Left lobe of liver (tissue), 2 donors: ENCODE measurements at regions not wholly inside any gene's neighbourhood (a gene's known extent, or its start where the extent isn't known, plus 50 kb on each side); places are given as distances from the start of the nearest gene placed in this dataset.

Experiments used
- ATAC-seq: fragments of 200-7000 bp; cut with Tn5 transposase; one replicate; pipeline ENCODE4 v1.9.1; 2020; ENCODE audit warnings: mild to moderate bottlenecking, moderate library complexity
- DNase-seq: peaks from one replicate; pipeline ENCODE4 v3.0.0-alpha.2; 2020; ENCODE audit warnings: low spot score
- donor health status: DM: no; HTN: no; CAD: no; lungs with moderate emphysema.
- donor health status: DM: no; HTN: yes; CAD: no.

- DNase-seq (no peak), ATAC-seq (no peak)
Observed at GRCh38 chr18:77716282-77716681, 466.6 kb downstream of the GALR1 start.

GRCh38 chr18:77733292-77733903, 483.8 kb downstream of the GALR1 start:
- DNase-seq (no peak), ATAC-seq (no peak)

DNA sequence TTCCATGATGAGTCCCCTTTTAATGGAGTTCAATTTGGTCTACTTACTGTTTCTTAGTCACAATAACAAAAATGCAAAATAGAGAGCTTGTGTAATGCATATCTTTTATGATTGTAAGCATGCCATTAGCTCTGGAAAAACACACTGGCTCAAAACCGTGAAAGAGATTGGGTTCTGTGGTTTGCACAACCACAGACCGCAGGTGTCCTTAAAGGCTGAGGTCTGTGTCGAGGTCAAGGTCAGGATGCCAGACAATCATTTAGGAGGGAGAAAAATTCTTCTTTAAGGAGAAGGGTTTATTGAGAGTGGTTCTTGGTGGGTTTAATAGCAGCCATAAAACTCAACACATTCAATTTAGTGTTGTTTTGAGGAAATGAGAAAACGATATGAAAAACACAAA, 487.2 kb downstream of the GALR1 start:
- ATAC-seq = no peak
- no peak for DNase-seq

DNA sequence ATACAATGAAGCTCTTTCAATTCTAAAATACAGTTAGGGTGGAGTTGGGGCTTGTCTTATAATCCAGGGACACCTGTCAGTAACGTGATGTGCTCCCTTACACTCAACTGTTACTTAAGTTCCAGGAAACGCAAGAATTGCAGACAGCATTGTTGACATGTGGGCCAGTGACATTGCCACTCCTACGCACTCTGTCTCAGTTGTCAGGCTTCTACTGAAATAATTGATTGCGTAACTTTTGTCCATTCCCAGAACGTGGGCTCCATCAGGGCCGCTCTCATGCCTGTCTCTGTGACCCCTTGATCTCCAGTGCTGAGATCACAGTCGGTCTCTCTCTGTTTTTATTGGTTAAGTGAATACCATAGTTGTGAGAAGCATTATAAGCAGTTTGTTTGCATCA, 487.8 kb downstream of the GALR1 start:
- DNase-seq = no peak
- no peak for ATAC-seq

- ATAC-seq = no peak
- no peak for DNase-seq
Observed at GRCh38 chr18:77749089-77749488, 499.4 kb downstream of the GALR1 start.

GRCh38 chr18:77750006-77750405, 500.4 kb downstream of the GALR1 start:
- DNase-seq (no peak), ATAC-seq (no peak)

DNA sequence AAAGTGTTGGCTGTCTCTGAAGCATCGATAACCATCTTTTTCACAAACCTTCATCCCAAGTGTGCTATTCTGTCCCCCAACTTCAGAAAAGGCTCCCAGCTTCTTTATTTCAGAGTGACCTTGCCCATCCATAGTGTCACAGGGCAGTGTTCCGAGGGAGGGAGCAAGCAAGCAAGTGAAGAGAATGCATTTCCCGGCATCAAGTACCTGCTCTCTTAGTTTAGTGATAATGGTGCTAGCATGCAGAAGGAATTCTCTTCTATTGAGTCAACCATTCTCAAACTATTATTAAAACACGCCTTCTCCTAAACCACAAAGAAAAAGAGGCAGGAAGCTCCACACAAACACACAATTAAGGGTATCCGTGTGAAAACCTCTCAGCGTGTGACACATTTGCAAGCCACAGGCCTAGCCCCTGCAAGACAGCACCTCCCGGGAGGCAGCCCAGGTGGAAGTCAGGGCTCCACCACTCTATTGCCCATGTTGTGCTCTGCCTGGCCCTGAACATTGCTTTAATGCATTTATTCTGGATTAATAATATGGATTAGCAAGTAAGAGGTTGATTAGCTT, 504.9 kb downstream of the GALR1 start:
- DNase-seq (no peak), ATAC-seq (no peak)

DNA sequence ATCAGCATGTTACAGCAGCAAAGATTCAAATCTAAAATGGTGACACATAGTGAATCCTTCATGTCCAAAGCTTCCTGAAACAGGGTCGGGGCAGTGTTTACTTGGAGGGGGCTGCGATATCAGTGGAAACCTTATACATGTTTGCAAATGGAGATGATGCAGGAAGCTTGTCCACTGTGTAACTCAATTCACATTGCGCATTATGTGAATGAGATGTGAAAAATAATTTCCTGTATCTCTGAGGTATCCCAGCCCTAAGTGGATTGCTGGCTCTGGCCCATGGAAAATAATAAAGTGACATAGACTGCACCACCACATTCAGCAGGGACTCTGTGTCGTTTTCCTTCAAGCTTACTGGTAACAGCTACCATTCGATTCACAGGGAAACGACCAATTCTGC, 505.5 kb downstream of the GALR1 start:
- no peak for ATAC-seq

GRCh38 chr18:77761332-77761731, 511.7 kb downstream of the GALR1 start:
- DNase-seq (no peak), ATAC-seq (no peak)

More for the DNA sequence above, 505.5 kb downstream of the GALR1 start:
- no peak for DNase-seq

DNA sequence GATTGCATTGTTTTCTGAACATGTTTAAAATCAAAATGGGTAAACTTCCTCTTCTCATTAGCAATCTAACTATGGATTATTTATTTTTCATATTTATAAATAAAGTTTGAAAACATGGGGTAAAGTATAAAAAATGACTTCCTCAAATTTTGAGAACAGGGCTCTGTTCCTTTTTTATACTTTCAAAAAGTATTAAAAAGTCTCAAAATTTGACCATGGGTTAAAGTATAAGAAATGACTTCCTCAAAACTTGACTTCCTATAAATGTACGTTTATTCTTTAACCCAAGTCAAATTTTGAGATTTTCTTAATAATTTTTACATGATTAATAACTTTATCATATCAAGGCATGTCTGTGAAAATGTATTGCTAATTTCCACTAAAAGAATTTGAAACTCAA, 512.4 kb downstream of the GALR1 start:
- DNase-seq (no peak), ATAC-seq (no peak)

DNA sequence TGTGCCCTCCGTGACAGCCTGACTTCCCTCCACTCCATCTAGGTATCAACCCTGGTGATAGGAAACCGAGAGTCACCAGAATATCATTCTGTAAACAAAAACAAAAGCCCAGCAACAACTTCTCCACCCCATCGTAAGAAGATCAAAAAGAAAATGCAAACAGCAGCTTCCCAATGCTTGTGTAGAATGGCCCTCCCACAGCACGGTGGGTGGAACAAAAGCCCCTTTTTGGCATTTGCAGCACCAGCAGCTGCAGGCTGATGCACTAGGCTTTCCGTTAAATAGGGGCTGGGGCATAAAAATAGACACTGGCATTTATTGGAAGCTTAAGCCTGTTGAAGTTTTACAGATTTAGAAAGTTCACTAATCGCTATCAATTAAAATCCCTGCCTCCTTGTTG, 513.0 kb downstream of the GALR1 start:
- DNase-seq (no peak), ATAC-seq (no peak)

- no peak for DNase-seq
- ATAC-seq = no peak
Observed at GRCh38 chr18:77763530-77764145, 514.0 kb downstream of the GALR1 start.

DNA sequence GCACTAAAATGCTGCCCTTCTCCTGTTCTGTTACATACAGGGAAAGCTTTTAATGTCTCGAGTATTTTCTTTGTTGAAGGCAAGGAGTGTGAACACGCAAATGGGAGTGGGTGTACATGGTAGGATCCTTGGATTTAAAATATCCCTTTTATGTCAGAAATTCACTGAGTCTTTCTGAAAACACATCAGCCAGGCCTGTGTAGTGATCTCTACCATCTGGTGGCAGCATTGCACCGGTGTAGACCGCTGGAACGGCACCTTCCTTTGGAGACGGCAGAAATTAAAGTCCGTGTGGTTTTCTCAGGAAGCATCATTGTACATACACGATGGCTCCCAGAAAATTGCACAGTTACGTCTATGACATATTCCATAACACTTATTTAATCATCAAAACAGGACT, 515.8 kb downstream of the GALR1 start:
- ATAC-seq (peak; percentile 61), DNase-seq (no peak)

GRCh38 chr18:77766421-77766820, 516.8 kb downstream of the GALR1 start:
- no peak for DNase-seq
- ATAC-seq = no peak

DNA sequence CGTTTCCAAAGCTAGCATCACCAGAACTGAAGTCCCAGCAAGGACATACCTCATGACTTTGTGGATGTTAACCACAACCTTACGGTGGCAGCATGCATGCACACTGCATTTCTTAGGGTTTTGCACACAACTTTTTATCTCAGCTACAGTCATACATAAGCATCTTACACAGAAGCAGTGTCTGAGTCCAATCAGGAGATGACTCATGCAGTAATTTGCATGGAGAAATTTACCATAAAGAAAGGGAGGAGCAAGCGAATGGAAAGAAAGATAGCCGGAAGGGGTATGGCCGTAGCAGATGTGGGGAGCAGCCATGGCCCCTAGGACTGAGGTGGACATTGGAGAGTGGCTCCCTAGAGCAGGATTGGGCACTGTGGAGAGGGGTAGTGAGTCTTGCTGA, 522.5 kb downstream of the GALR1 start:
- ATAC-seq = no peak
- no peak for DNase-seq

- no peak for ATAC-seq
- no peak for DNase-seq
Observed at GRCh38 chr18:77776104-77776503, 526.5 kb downstream of the GALR1 start.

- DNase-seq = no peak
- ATAC-seq = no peak
Observed at GRCh38 chr18:77777163-77777562, 527.5 kb downstream of the GALR1 start.

- ATAC-seq = no peak
- no peak for DNase-seq
Observed at GRCh38 chr18:77784759-77785379, 535.2 kb downstream of the GALR1 start.

DNA sequence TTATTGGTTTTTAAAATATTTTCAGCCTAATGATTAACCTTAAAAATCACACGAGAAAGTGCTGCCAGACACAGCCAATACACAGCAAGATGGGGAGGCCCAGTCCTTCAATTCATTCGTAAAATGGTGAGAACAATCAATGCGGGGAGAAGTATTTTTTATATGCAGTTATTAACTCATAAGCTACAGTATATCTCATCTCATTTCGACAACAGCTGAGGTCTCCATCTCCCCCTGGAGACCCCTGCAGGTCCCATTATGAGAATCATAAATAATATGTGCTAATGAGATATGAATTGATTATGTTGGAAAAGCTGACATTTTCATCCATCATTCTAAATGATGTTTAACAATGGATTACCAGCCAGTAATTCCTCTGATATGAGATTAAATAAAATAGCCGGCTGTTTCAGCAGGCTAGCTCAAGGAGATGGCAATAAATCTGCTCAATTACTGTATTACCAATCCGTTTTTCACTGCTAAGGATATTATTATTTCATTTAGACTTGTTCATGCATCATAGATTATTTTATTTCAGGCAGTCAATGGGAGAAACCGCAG, 535.8 kb downstream of the GALR1 start:
- no peak for ATAC-seq
- DNase-seq = no peak

- ATAC-seq = no peak
- DNase-seq = no peak
Observed at GRCh38 chr18:77803024-77803423, 553.4 kb downstream of the GALR1 start.

GRCh38 chr18:77804382-77804781, 554.7 kb downstream of the GALR1 start:
- no peak for ATAC-seq
- DNase-seq = no peak

GRCh38 chr18:77807650-77808049, 558.0 kb downstream of the GALR1 start:
- no peak for ATAC-seq
- DNase-seq = no peak
